GM21528 (cell line): ENCODE measurements at regions not wholly inside any gene's neighbourhood (a gene's known extent, or its start where the extent isn't known, plus 50 kb on each side); places are given as distances from the start of the nearest gene placed in this dataset.

Source experiments
- ATAC-seq: cut with Tn5 transposase; IDR thresholded peaks from one replicate; pipeline ENCODE4 v1.9.1; 2021; ENCODE audit warnings: mild to moderate bottlenecking, moderate library complexity; ENCODE audit not compliant: unreplicated experiment, low FRiP score

DNA sequence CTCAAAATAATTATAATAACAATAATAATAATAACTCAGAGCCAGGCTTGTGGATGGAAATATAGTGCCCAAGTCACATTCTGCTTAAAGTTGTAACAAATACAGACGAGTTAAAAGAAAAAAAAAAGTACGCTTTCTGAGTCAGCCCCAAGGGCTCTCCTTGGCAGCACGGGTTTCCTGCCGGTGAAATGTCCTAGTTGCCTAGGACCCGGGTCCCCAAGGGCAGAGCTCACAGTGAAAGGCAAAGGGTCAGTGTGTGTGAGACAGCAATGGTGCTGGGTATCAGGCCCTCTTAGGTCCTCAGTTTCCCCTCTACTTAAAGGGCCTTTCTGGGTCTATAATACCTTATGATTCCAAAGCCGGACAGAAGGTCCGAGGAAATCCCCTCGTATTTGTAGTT is 96.3 kb upstream of the CLMN start:
- ATAC-seq, result no peak

- ATAC-seq, result no peak
Measured at GRCh38 chr14:95413289-95414215, 93.8 kb upstream of the CLMN start.

DNA sequence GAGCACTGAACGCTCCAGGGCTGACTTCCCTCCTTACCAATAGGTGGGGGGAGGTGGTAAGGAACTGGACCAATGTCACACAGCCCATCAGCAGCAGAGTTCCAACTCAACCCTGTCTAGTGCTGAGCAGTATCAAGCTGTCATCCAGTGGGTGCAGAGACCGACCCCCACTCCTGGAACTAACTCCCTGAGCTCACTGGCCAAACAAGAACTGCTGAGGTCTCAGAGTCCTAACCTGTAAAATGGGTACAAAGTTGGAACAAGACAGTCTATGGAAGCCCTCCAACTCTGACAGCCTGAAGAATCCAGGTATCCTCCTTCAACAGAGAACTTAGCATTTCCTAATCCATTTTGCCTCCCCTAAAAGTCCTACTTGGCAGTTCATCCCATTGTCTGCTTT is 91.1 kb upstream of the CLMN start:
- no peak for ATAC-seq

DNA sequence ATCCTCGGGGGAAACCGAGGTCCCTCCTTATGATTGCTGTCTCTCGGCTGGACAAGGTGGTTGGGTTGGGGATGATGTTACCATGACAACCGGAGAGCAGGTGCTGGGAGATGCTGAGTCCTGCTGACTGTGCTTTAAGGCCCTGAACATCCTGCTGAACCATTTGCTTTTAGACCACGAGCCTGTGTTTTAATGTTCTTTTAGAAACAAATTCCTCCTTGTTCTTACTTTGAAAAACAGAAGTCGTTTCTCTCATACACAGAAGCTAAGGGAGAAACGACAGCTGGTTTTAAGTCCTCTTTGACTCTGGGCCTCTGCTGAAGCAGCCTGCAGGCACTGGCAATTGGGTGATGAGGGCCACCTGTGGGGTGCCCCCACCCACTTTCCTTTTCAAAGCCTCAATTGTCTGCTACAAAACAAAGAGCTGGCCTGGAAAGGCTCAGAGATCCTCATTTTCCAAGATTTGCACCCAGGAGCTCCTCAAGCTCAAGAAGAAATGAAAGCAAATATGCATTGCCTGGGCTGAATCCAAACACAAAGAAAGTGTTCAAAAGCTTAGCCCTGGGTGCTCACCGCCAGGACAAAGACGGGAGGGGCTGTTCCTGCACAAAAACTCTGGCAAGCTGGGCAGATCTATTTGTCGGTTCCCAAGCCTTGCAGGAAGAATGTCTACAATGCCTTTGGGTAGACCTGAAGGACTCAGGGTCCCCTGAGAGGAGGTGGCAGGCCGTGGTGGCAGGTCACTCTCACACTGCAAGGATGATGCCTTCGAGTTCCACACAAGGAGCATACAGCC is 90.0 kb upstream of the CLMN start:
- no peak for ATAC-seq

DNA sequence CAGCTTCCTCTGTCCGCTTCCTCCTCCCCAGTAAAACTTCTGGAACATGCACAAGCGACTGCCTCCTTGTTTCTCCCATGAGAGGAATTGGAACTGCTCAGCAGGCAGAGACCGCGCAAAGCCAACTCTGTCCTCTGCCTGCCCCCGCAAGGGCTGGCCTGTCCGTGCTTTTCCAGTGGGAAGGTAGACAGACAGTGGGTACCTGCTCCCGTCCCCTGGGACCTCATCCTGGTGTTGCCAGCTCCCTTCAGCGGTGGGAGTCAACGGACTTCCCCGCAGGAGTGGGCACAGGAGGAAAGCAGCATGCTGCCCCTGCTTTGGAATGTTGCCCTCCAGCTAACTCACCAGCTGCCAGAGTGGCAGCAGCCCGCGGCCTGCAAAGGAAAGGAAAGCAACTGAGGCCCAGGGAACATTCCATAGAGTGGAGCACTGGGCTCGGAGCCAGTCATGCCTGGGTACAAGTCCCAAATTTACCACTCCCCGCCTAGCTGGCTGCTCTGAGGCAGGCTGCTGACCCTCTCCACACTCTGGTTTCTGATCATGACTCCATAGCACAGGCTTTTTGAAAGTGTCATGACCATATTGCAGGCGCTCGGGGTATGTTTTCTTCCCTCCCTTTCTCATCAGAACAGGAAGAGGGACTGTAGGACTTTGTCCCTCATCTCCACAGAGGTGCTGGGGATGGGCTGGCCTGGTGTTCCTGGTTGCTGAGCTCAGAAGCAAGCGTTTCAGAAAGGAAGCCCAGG is 89.2 kb upstream of the CLMN start:
- no peak for ATAC-seq

DNA sequence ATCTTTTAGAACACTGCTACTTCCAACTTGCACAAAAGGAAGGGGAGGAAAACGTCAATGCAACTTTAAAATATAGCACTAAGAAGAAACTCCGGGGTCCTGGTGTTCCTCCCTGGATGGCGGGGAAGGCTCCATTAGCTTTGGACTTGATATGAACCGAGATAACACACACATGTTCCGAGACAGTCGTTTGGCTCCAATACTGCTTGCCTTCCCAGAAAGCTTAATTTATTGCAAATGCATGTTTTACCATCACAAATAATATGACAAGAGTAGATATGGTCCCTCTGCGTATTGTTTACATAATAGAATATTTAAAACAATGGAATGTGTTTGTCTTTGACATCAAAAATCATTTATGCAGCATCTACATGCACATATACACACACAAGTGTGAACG is 87.6 kb upstream of the CLMN start:
- no peak for ATAC-seq

DNA sequence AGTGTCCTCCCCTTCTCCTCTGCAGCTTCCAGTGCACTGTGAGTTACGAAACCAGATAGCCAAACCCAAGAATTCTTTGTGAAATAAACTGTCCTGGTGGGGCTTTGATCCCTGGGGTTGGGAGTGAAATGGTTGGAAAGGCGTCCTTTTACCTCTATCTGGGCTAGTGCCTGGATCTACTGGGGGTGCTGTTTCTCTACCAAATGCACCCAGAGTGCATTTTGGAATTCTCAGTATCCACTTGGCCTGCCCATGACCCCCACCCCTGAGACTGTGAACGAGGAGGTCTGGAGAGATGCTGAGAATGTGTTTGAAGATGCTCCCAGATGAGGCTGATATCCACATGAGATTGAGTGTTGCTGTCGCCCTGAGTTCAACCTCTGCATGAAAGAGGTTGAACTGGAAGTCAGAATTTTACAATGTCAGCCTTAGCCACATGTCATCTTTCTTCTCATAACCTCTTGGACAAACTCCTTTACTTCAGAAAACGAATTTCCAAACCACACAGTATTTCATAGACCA is 87.1 kb upstream of the CLMN start:
- no peak for ATAC-seq

DNA sequence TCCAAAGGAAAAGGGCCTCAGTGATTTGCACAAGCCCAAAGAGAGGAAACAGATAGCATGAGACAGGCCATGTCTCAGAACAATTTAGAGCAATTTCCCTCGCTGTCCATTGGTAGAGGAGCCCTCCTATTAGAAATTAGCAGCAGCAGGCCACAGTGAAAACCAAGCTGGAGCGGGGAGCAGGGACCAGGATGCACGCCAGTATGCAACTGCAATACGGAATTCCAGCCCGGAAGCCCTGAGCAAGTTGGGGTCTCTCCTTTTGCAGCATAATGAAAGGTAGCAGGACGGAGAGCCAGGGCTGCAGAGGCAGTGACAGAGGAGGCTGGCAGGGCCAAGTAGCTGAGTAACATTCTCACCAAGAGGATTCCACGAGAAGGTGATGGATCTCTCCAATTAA is 84.9 kb upstream of the CLMN start:
- ATAC-seq, result no peak

DNA sequence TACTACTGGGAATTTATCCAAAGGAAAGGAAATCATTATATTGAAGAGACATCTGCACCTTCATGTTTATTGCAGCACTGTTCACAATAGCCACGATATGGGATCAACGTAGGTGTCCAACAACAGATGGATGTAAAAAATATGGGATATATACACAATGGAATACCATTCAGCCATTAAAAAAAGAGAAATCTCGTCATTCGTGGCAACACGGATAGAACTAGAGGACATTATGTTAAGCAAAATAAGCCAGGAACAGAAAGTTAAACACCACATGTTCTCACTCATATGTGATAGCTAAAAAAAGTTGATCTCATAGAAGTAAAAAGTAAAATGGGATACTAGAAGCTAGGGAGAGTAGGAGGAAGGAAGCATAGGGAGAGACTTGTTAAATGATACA is 82.9 kb upstream of the CLMN start:
- no peak for ATAC-seq

- ATAC-seq, result no peak
Measured at GRCh38 chr14:95402176-95402575, 82.5 kb upstream of the CLMN start.

GRCh38 chr14:95398630-95399547 is 79.2 kb upstream of the CLMN start:
- no peak for ATAC-seq

DNA sequence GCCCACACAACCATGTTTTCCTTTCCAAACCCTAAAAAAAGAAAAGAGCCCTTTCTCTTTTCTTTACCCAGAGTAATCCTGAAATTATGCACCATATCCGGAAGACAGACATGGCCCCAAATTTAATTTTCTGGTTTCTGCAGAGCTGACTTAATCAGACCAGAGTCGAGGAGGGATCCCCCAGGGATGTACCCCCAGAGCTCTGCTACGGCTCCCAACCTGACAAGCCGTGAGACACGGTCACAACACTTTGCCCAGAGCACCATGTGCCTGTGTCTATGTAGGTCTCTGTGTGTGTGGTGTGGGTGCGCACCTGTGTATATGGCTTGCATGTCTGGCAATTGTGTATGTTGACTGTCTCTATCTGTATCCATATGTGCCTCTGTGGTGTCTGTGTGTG is 77.6 kb upstream of the CLMN start:
- no peak for ATAC-seq

- ATAC-seq, result no peak
Measured at GRCh38 chr14:95396221-95396620, 76.5 kb upstream of the CLMN start.

DNA sequence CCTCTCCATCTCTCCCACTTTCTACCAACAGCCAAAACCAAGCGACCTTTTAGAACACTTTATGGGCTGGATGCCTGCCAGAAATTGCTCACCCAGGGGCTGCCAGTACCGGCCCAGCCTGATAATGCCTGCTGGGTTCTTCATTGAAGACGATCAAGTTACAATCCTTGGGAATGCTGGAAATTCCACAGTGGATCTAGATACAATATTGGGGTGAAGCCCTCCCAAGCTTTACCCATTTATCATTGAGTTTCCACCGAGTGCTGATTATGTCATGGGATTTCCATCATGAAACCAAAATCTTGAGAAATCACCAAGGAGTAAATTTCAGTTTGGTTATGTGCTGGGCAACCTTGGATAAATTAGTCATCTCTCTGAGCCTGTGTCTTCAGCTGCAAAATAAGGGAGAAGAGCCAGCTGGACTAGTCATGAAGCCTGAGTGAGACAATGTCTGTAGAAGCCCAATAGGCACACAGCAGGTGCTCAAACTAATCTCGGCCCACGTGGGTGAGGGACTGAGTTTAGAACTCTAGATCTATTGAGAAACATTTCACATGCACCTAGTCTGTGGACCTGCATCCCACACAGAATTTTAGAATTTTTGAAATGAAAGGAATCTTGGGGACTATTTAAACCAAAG is 75.5 kb upstream of the CLMN start:
- ATAC-seq, result no peak

- ATAC-seq, result no peak
Measured at GRCh38 chr14:95394297-95395097, 74.8 kb upstream of the CLMN start.

DNA sequence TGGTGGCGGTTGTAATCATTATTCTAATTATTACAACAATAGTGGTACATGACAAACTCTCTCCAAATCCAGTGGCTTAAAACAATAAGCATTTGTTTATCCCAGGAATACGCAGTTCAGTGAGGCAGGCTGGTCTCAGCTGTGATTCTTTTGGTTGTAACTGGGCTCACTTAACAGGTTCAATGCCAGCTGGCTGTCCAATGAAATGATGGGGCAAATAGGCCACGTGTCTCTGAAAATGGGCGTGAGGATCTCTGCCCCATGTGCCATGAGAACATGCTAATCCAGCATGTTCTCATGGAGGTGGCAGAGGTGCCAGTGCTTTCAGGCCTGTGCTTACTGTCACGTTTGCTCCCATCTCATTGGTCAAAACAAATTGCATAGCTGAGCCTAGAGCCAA is 73.1 kb upstream of the CLMN start:
- no peak for ATAC-seq

DNA sequence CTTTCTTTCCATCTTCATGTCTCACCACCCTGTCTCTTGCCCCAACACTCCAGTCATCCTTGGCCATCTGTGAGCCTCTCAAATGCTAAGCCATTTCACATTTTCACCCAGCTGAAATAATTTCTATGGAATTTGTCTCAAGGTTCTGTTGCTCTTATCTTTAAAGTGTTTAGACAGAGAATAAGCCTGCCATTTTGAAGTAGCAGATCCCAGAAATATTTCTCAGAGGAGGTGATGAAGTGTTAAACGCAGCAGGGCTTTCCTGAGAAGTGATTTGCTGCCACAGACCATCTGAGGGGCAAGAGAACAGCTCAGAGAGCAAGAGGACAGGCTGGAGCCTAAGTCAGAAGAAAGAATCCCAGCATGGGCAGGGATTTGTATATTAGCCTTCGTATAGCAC is 71.6 kb upstream of the CLMN start:
- ATAC-seq, result no peak

- ATAC-seq, result no peak
Measured at GRCh38 chr14:95389471-95390011, 69.8 kb upstream of the CLMN start.
